OCI-LY7 (cell line): ENCODE measurements at regions not wholly inside any gene's neighbourhood (a gene's known extent, or its start where the extent isn't known, plus 50 kb on each side); places are given as distances from the start of the nearest gene placed in this dataset.

Experiments
- BruUV-seq: library from RNA; stranded (reverse); fragments of 400-500 nt; replicated peaks from 2 replicates; lab custom pipeline; 2021; lab: Mats Ljungman, UMichigan
- CTCF ChIA-PET: fragments of 300-600 bp; sonication (Branson Sonifier 250); formaldehyde crosslinking; loops from one replicate; lab custom pipeline; 2022; ENCODE audit warnings: antibody characterized with exemption; ENCODE audit not compliant: unreplicated experiment; lab: Charles Lee
- POLR2A ChIA-PET: fragments of 300-600 bp; sonication (Branson Sonifier 250); formaldehyde crosslinking; loops from one replicate; lab custom pipeline; 2022; ENCODE audit warnings: antibody characterized with exemption; lab: Charles Lee
- DNase-seq: peaks from one replicate; pipeline ENCODE4 v3.0.0-alpha.2; 2015; ENCODE audit warnings: low spot score
- H2AFZ ChIP-seq: fragments of 200-600 bp; sonication (generic), shearing (Covaris generic); 2 replicates; pipeline ENCODE4 v1.6.1; 2014; ENCODE audit warnings: mild to moderate bottlenecking, antibody characterized with exemption, low read length, moderate library complexity
- H3K27ac ChIP-seq: fragments of 200-600 bp; sonication (generic); 2 replicates; pipeline ENCODE4 v1.5.1; 2014; ENCODE audit warnings: mixed run types, low read depth, mild to moderate bottlenecking, moderate library complexity, low read length, inconsistent platforms; ENCODE audit not compliant: poor library complexity, severe bottlenecking
- H3K36me3 ChIP-seq: fragments of 200-600 bp; sonication (generic); 2 replicates; pipeline ENCODE4 v1.6.1; 2014; ENCODE audit warnings: mild to moderate bottlenecking, antibody characterized with exemption, low read length, moderate library complexity, mixed read lengths; ENCODE audit not compliant: insufficient read depth
- H3K4me1 ChIP-seq: fragments of 200-600 bp; sonication (generic); 2 replicates; pipeline ENCODE4 v1.5.1; 2014; ENCODE audit warnings: mild to moderate bottlenecking, low read length; ENCODE audit not compliant: insufficient read depth, poor library complexity, severe bottlenecking
- H3K4me2 ChIP-seq: fragments of 200-600 bp; sonication (generic); 2 replicates; pipeline ENCODE4 v1.6.1; 2014; ENCODE audit warnings: mild to moderate bottlenecking, low read length
- H3K4me3 ChIP-seq: fragments of 200-600 bp; sonication (generic); 2 replicates; pipeline ENCODE4 v1.5.1; 2014; ENCODE audit warnings: mild to moderate bottlenecking, low read depth, low read length; ENCODE audit not compliant: poor library complexity, severe bottlenecking
- H3K79me2 ChIP-seq: fragments of 200-600 bp; sonication (generic); 2 replicates; pipeline ENCODE4 v1.6.1; 2016; ENCODE audit warnings: low read depth, mild to moderate bottlenecking, low read length, moderate library complexity, mixed read lengths; ENCODE audit not compliant: insufficient read depth
- H3K9me2 ChIP-seq: fragments of 200-600 bp; sonication (generic); 2 replicates; pipeline ENCODE4 v1.6.1; 2016; ENCODE audit warnings: mild to moderate bottlenecking, low read length, mixed read lengths; ENCODE audit not compliant: insufficient read depth
- H3K9me3 ChIP-seq: fragments of 200-600 bp; sonication (generic); 2 replicates; pipeline ENCODE4 v1.6.1; 2014; ENCODE audit warnings: mild to moderate bottlenecking, mixed run types, low read length, mixed read lengths
- H4K20me1 ChIP-seq: fragments of 200-600 bp; sonication (generic); 2 replicates; pipeline ENCODE4 v1.6.1; 2014; ENCODE audit warnings: mild to moderate bottlenecking, antibody characterized with exemption, low read length, moderate library complexity, mixed read lengths; ENCODE audit not compliant: insufficient read depth
- CTCF ChIP-seq: fragments of 200-600 bp; sonication (generic); conservative IDR thresholded peaks from 2 replicates; pipeline ENCODE4 v1.5.1; 2014; ENCODE audit warnings: mild to moderate bottlenecking, antibody characterized with exemption, low read length, moderate library complexity, mixed read lengths
- EZH2phosphoT487 ChIP-seq: fragments of 200-600 bp; sonication (generic); IDR thresholded peaks from 2 replicates; pipeline ENCODE4 v1.6.1; 2018; ENCODE audit warnings: low read depth, borderline replicate concordance, mild to moderate bottlenecking, mixed run types, antibody characterized with exemption, low read length, moderate library complexity, mixed read lengths
- intact Hi-C: fragments of 100-400 bp; cut with micrococcal nuclease; formaldehyde crosslinking; loops from one replicate; pipeline ENCODE4 v1.10.0; 2022; ENCODE audit not compliant: unreplicated experiment

- no peaks in the 10 kb centered on the region for H3K79me2 ChIP-seq
- intact Hi-C loops, result no loop called here
- H2AFZ ChIP-seq, result no peak overlapping the region
- H3K9me3 ChIP-seq, result no peaks in the 10 kb centered on the region
- no peak for TF ChIP-seq CTCF
- no peaks in the 10 kb centered on the region for H4K20me1 ChIP-seq
- ChIA-PET POLR2A (no interaction called here), CTCF (no interaction called here)
- no TSS peak for BruUV-seq
- no peak overlapping the region for H3K27ac ChIP-seq
- H3K9me2 ChIP-seq, result no peaks in the 10 kb centered on the region
- DNase-seq, result no peak
- H3K4me1 ChIP-seq, result no peaks in the 10 kb centered on the region
- no peak overlapping the region for H3K4me3 ChIP-seq
- no peak overlapping the region for H3K4me2 ChIP-seq
- H3K36me3 ChIP-seq, result no peaks in the 10 kb centered on the region
These were observed 131.0 kb upstream of the SPRY4 start for GRCh38 chr5:142455856-142456255.

- ChIA-PET POLR2A (no interaction called here), CTCF (no interaction called here)
- Histone ChIP-seq H3K4me2 (no peak overlapping the region), H4K20me1 (no peaks in the 10 kb centered on the region), H3K4me3 (no peak overlapping the region), H3K79me2 (no peaks in the 10 kb centered on the region), H2AFZ (no peak overlapping the region), H3K9me2 (no peaks in the 10 kb centered on the region), H3K36me3 (no peaks in the 10 kb centered on the region), H3K9me3 (no peaks in the 10 kb centered on the region), H3K27ac (no peak overlapping the region), H3K4me1 (no peaks in the 10 kb centered on the region)
- no peak for DNase-seq
- intact Hi-C loops, result no loop called here
- no TSS peak for BruUV-seq
- TF ChIP-seq EZH2phosphoT487, result no peak
- TF ChIP-seq CTCF, result no peak
These were observed 129.1 kb upstream of the SPRY4 start for GRCh38 chr5:142453932-142454331.

GRCh38 chr5:142450419-142450818 is 125.6 kb upstream of the SPRY4 start:
- Histone ChIP-seq H3K4me1 (no peaks in the 10 kb centered on the region), H3K79me2 (no peaks in the 10 kb centered on the region), H3K36me3 (no peaks in the 10 kb centered on the region), H2AFZ (no peak overlapping the region), H3K27ac (no peak overlapping the region), H3K9me2 (no peaks in the 10 kb centered on the region), H4K20me1 (no peaks in the 10 kb centered on the region), H3K9me3 (no peaks in the 10 kb centered on the region), H3K4me3 (no peak overlapping the region), H3K4me2 (no peak overlapping the region)
- no peak for TF ChIP-seq EZH2phosphoT487
- intact Hi-C loops, result no loop called here
- DNase-seq, result no peak
- CTCF ChIA-PET, result no interaction called here
- POLR2A ChIA-PET, result no interaction called here
- no TSS peak for BruUV-seq
